Hepatocyte (in vitro differentiated cells): ENCODE measurements at regions not wholly inside any gene's neighbourhood (a gene's known extent, or its start where the extent isn't known, plus 50 kb on each side); places are given as distances from the start of the nearest gene placed in this dataset.

ENCODE experiments used
- DNase-seq: peaks from one replicate; pipeline ENCODE4 v3.0.0-alpha.2; 2016; ENCODE audit warnings: low spot score
- H2AFZ ChIP-seq: fragments of 200-600 bp; sonication (generic); 2 replicates; pipeline ENCODE4 v1.6.0; 2016; ENCODE audit warnings: antibody characterized with exemption, mild to moderate bottlenecking
- H3K27ac ChIP-seq: fragments of 200-600 bp; sonication (generic); 2 replicates; pipeline ENCODE4 v1.5.1; 2016; ENCODE audit warnings: mild to moderate bottlenecking
- H3K27me3 ChIP-seq: fragments of 200-600 bp; sonication (generic); 2 replicates; pipeline ENCODE4 v1.6.1; 2016
- H3K36me3 ChIP-seq: fragments of 200-600 bp; sonication (generic); replicated peaks from 2 replicates; pipeline ENCODE4 v1.5.1; 2016; ENCODE audit warnings: low read depth; ENCODE audit not compliant: insufficient read depth
- H3K4me1 ChIP-seq: fragments of 200-600 bp; sonication (generic); 2 replicates; pipeline ENCODE4 v1.5.1; 2016; ENCODE audit warnings: mild to moderate bottlenecking, moderate library complexity; ENCODE audit not compliant: insufficient read depth
- H3K4me2 ChIP-seq: fragments of 200-600 bp; sonication (generic); 2 replicates; pipeline ENCODE4 v1.6.0; 2016
- H3K4me3 ChIP-seq: fragments of 200-600 bp; sonication (generic); 2 replicates; pipeline ENCODE4 v1.5.1; 2016; ENCODE audit warnings: mild to moderate bottlenecking
- H3K79me2 ChIP-seq: fragments of 200-600 bp; sonication (generic); 2 replicates; pipeline ENCODE4 v1.6.0; 2017; ENCODE audit warnings: mild to moderate bottlenecking
- H3K9me2 ChIP-seq: fragments of 200-600 bp; sonication (generic); replicated peaks from 2 replicates; pipeline ENCODE4 v1.6.0; 2017; ENCODE audit warnings: mild to moderate bottlenecking; ENCODE audit not compliant: insufficient read depth
- H3K9me3 ChIP-seq: fragments of 200-600 bp; sonication (generic); 2 replicates; pipeline ENCODE4 v1.5.1; 2016; ENCODE audit warnings: low read depth, mild to moderate bottlenecking
- H4K20me1 ChIP-seq: fragments of 200-600 bp; sonication (generic); 2 replicates; pipeline ENCODE4 v1.6.0; 2016; ENCODE audit warnings: mild to moderate bottlenecking; ENCODE audit not compliant: insufficient read depth, poor library complexity, severe bottlenecking
- CTCF ChIP-seq: fragments of 200-600 bp; sonication (generic); IDR thresholded peaks from 2 replicates; pipeline ENCODE4 v1.5.1; 2016; ENCODE audit warnings: antibody characterized with exemption, mild to moderate bottlenecking; ENCODE audit not compliant: poor library complexity
- EZH2 ChIP-seq: fragments of 200-600 bp; sonication (generic); IDR thresholded peaks from 2 replicates; pipeline ENCODE4 v1.6.1; 2016; ENCODE audit warnings: antibody characterized with exemption, mild to moderate bottlenecking, borderline replicate concordance
- EZH2phosphoT487 ChIP-seq: fragments of 200-600 bp; sonication (generic); IDR thresholded peaks from one replicate; pipeline ENCODE4 v1.6.1; 2018; ENCODE audit warnings: antibody characterized with exemption, mild to moderate bottlenecking, low read depth, moderate library complexity; ENCODE audit not compliant: unreplicated experiment, severe bottlenecking
- WGBS: methylation state at CpG from one replicate; pipeline ENCODE4 v1.1.6; 2016; ENCODE audit warnings: low lambda C conversion rate; ENCODE audit errors: missing lambda C conversion rate; 5-methylcytosine and 5-hydroxymethylcytosine counted together

- no peak overlapping the region for H3K4me3 ChIP-seq
- peaks cover 4% of the 10 kb centered on the region for H3K27me3 ChIP-seq
- H3K9me2 ChIP-seq: no peaks in the 10 kb centered on the region
- no peak for DNase-seq
- no peaks in the 10 kb centered on the region for H3K79me2 ChIP-seq
- WGBS: 79% methylated on average over 10 of the region's 10 CpGs
- no peak overlapping the region for H3K27ac ChIP-seq
- H3K4me2 ChIP-seq: no peak overlapping the region
- H2AFZ ChIP-seq: no peak overlapping the region
- H3K4me1 ChIP-seq: no peaks in the 10 kb centered on the region
- H3K9me3 ChIP-seq: no peaks in the 10 kb centered on the region
- no peaks in the 10 kb centered on the region for H4K20me1 ChIP-seq
- TF ChIP-seq EZH2phosphoT487 (no peak), EZH2 (no peak), CTCF (no peak)
- H3K36me3 ChIP-seq: no peaks in the 10 kb centered on the region
These were observed 59.4 kb upstream of the PAX7 start for GRCh38 chr1:18571275-18571674.

- 81% methylated on average over 9 of the region's 9 CpGs for WGBS
- no peaks in the 10 kb centered on the region for H3K79me2 ChIP-seq
- no peak for DNase-seq
These were observed 58.4 kb upstream of the PAX7 start for GRCh38 chr1:18572022-18572880.

DNA sequence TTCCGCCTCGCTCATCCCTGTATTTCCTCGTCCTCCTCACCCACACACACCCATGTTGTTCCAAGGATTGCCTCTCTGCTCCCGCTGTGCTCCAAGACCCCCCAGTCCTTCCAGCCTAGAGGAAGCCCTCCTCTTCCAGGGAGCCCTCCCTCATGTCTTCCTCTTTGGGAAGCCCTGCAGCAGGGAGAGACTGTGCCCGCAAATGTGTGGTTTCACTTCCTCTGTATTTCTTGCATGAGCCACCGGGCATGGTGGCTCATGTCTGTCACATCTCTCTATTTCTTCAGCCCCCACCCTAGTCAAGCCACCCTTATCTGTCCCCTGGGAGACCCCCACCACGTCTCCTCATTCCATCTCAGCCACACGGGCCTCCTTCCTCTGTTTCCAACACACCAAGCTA, 57.5 kb upstream of the PAX7 start:
- H3K9me3 ChIP-seq: no peaks in the 10 kb centered on the region
- no peaks in the 10 kb centered on the region for H3K9me2 ChIP-seq
- no peaks in the 10 kb centered on the region for H3K36me3 ChIP-seq
- H3K4me3 ChIP-seq: no peak overlapping the region
- TF ChIP-seq CTCF (no peak), EZH2phosphoT487 (no peak), EZH2 (no peak)
- WGBS: 95% methylated on average over 8 of the region's 8 CpGs
- H2AFZ ChIP-seq: no peak overlapping the region
- no peak for DNase-seq
- no peak overlapping the region for H3K4me2 ChIP-seq
- H3K79me2 ChIP-seq: no peaks in the 10 kb centered on the region
- H3K4me1 ChIP-seq: no peaks in the 10 kb centered on the region
- peaks cover 4% of the 10 kb centered on the region for H3K27me3 ChIP-seq
- H3K27ac ChIP-seq: no peak overlapping the region
- H4K20me1 ChIP-seq: no peaks in the 10 kb centered on the region

More at GRCh38 chr1:18572022-18572880, 58.4 kb upstream of the PAX7 start:
- Histone ChIP-seq H3K27ac (no peak overlapping the region), H3K9me3 (no peaks in the 10 kb centered on the region), H3K9me2 (no peaks in the 10 kb centered on the region), H3K36me3 (no peaks in the 10 kb centered on the region), H4K20me1 (no peaks in the 10 kb centered on the region), H3K4me3 (no peak overlapping the region), H3K4me1 (no peaks in the 10 kb centered on the region), H3K4me2 (no peak overlapping the region), H2AFZ (no peak overlapping the region), H3K27me3 (peaks cover 4% of the 10 kb centered on the region)
- TF ChIP-seq CTCF (no peak), EZH2 (no peak), EZH2phosphoT487 (no peak)
